Mucosa of descending colon (tissue), 3 donors: ENCODE measurements at regions not wholly inside any gene's neighbourhood (a gene's known extent, or its start where the extent isn't known, plus 50 kb on each side); places are given as distances from the start of the nearest gene placed in this dataset.

ENCODE experiments used
- ATAC-seq: fragments of 200-7000 bp; cut with Tn5 transposase; one replicate; pipeline ENCODE4 v1.9.1; 2020; ENCODE audit warnings: mild to moderate bottlenecking, moderate library complexity
- DNase-seq, 3 donors: peaks; one replicate each; pipeline ENCODE4 v3.0.0-alpha.2; 2020
- H3K36me3 ChIP-seq: fragments of 200-600 bp; one replicate; pipeline ENCODE4 v1.8.0; 2021; ENCODE audit warnings: low read depth, mild to moderate bottlenecking
- H3K4me1 ChIP-seq: fragments of 200-600 bp; one replicate; pipeline ENCODE4 v1.8.0; 2021; ENCODE audit warnings: low read depth, mild to moderate bottlenecking
- H3K4me3 ChIP-seq: fragments of 200-600 bp; one replicate; pipeline ENCODE4 v1.8.0; 2021; ENCODE audit warnings: mild to moderate bottlenecking
- H3K9me3 ChIP-seq: fragments of 200-600 bp; one replicate; pipeline ENCODE4 v1.8.0; 2021; ENCODE audit warnings: mild to moderate bottlenecking
- intact Hi-C, 2 donors: fragments of 100-400 bp; cut with DNase I in 1 of 2; cut with micrococcal nuclease in 1 of 2; formaldehyde crosslinking; loops; one replicate each; pipeline versions ENCODE4 v1.11.0 to v1.11.1; 2022; cut with DNase I, micrococcal nuclease
- TF ChIP-seq, protein P1 (sequence below): fragments of 200-600 bp; IDR thresholded peaks from one replicate; pipeline ENCODE4 v1.8.0; 2022; ENCODE audit warnings: antibody characterized with exemption, mild to moderate bottlenecking
- donor health status: DM: no; HTN: no; CAD: no; lungs with moderate emphysema.
- donor health status: DM: no; HTN: no; CAD: no.
- donor health status: DM: no; HTN: yes; CAD: no.

DNA sequence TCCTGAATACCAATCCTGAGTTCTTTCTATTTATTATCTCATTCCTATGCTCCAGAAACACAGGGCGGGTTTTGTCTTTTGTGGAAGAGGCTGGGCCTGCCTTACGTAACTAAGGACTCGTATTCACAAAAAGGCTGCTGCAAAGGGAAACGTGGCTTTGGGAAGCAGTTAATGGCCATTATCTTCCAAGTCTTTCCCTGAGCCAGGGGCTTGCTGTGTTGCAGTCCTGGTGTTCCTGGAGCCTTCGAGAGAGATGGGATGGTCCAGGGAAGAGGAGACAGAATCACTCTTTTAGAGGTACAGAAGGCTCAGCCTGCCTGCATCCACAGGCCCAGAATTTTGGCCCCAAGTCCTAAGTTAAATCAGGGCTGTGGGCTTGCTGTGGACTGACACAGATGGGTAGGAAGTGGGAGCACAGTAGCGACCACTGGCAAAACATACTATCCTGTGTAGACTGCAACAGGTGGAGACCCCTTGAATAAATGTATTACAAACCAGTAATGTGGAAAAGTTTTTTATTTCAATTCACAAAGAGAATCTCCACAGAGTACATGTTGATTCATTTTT lies 139.4 kb upstream of the ST6GAL2 start:
- DNase-seq (no peak), ATAC-seq (no peak)
- Histone ChIP-seq H3K4me3 (no peak overlapping the region), H3K4me1 (peaks cover 5% of the 10 kb centered on the region), H3K36me3 (no peaks in the 10 kb centered on the region), H3K9me3 (no peaks in the 10 kb centered on the region)
- TF ChIP-seq, protein P1, sequence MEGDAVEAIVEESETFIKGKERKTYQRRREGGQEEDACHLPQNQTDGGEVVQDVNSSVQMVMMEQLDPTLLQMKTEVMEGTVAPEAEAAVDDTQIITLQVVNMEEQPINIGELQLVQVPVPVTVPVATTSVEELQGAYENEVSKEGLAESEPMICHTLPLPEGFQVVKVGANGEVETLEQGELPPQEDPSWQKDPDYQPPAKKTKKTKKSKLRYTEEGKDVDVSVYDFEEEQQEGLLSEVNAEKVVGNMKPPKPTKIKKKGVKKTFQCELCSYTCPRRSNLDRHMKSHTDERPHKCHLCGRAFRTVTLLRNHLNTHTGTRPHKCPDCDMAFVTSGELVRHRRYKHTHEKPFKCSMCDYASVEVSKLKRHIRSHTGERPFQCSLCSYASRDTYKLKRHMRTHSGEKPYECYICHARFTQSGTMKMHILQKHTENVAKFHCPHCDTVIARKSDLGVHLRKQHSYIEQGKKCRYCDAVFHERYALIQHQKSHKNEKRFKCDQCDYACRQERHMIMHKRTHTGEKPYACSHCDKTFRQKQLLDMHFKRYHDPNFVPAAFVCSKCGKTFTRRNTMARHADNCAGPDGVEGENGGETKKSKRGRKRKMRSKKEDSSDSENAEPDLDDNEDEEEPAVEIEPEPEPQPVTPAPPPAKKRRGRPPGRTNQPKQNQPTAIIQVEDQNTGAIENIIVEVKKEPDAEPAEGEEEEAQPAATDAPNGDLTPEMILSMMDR, result no peak
- intact Hi-C loops, result no loop called here

GRCh38 chr2:107025869-107026380 lies 140.0 kb upstream of the ST6GAL2 start:
- peaks cover 5% of the 10 kb centered on the region for H3K4me1 ChIP-seq
- DNase-seq (peak in 1 of 3 donors; percentile 22), ATAC-seq (peak; percentile 97)
- no peak overlapping the region for H3K4me3 ChIP-seq
- no peaks in the 10 kb centered on the region for H3K36me3 ChIP-seq
- no peaks in the 10 kb centered on the region for H3K9me3 ChIP-seq
- intact Hi-C loops, result no loop called here
- TF ChIP-seq, protein P1, result no peak

DNA sequence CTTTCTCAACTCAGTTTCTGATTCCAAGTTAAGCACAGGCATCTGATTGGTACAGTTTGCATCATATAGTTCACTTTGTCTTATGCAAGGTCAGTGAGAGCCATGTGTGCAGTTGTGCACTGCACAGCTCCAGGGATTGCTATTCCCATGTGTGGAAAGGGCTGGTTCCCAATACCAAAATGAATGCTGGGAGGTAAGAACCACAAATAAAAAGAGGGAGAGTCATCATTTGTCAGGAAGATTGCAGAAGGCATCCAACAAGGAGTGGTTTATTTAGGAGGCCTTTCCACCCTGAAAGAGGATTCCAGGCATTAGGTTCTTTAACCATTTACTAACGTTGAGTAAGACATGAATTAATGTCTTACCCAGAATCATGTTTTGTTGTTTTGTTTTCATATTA lies 141.2 kb upstream of the ST6GAL2 start:
- no peaks in the 10 kb centered on the region for H3K36me3 ChIP-seq
- DNase-seq, result no peak
- peaks cover 5% of the 10 kb centered on the region for H3K4me1 ChIP-seq
- H3K4me3 ChIP-seq, result no peak overlapping the region
- TF ChIP-seq, protein P1, result no peak
- intact Hi-C loops, result no loop called here
- H3K9me3 ChIP-seq, result no peaks in the 10 kb centered on the region
- ATAC-seq, result no peak

DNA sequence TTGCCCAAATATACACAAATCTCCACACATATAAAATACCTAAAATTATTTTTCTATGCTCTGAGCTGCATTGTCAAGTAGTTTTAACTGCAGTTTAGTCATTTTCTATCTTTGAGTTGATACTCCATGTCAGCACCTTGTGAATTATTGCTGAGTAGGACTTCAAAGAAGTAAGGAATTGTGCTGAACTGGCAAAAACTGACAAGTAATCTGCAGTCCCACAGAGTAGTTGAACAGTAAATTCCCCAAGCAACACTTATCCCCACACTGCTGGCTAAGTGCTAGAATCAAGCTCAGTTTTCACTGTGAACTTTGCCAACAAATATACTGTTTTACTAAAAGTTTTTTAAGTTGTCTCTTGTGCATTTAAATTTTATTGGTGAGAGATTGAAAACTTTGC lies 141.8 kb upstream of the ST6GAL2 start:
- Histone ChIP-seq H3K9me3 (no peaks in the 10 kb centered on the region), H3K36me3 (no peaks in the 10 kb centered on the region), H3K4me3 (no peak overlapping the region), H3K4me1 (peaks cover 5% of the 10 kb centered on the region)
- ATAC-seq, result no peak
- no peak for DNase-seq
- TF ChIP-seq, protein P1, result no peak
- intact Hi-C loops, result no loop called here

- Histone ChIP-seq H3K36me3 (no peaks in the 10 kb centered on the region), H3K9me3 (no peaks in the 10 kb centered on the region), H3K4me3 (no peak overlapping the region), H3K4me1 (peaks cover 5% of the 10 kb centered on the region)
- DNase-seq (no peak), ATAC-seq (no peak)
- TF ChIP-seq, protein P1, result no peak
- intact Hi-C loops, result no loop called here
Observed at GRCh38 chr2:107028661-107029060, 142.7 kb upstream of the ST6GAL2 start.

- ATAC-seq (no peak), DNase-seq (no peak)
- H3K9me3 ChIP-seq, result no peaks in the 10 kb centered on the region
- H3K4me1 ChIP-seq, result no peaks in the 10 kb centered on the region
- TF ChIP-seq, protein P1, result no peak
- H3K4me3 ChIP-seq, result no peak overlapping the region
- H3K36me3 ChIP-seq, result no peaks in the 10 kb centered on the region
- intact Hi-C loops, result no loop called here
Observed at GRCh38 chr2:107036293-107036692, 150.3 kb upstream of the ST6GAL2 start.
